ENCODE measurements at regions not wholly inside any gene's neighbourhood (a gene's known extent, or its start where the extent isn't known, plus 50 kb on each side); places are given as distances from the start of the nearest gene placed in this dataset.

DNA sequence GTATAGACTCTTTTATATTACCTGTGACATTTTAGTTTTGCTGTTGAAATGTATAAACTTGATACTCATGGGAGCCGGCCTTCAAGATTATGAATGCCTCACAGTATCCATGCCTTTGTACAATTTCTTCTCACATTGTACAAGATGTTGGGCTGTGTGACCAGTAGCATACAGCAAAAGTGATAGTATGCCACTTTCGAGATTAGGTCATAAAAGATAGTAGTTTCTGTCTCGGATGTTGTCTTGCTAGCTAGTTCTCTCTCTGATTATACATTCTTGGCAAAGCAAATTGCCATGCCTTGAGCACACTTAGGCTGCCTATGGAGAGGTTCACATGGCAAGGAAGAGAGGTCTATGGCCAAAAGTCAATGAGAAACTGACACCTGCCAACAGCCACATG, 1309.8 kb upstream of the CDH8 start:
- no peaks in the 10 kb centered on the region for H4K20me1 ChIP-seq (ENCODE audit: insufficient read depth, low read length)
- H3K4me3 ChIP-seq (ENCODE audit: insufficient read depth, low read length), result no peak overlapping the region
- no peaks in the 10 kb centered on the region for H3K27me3 ChIP-seq (ENCODE audit: insufficient read depth, low read length)
- H3K4me1 ChIP-seq (ENCODE audit: insufficient read depth, low read length), result no peaks in the 10 kb centered on the region
- H3K9me3 ChIP-seq (ENCODE audit: low read depth, low read length), result no peaks in the 10 kb centered on the region
- no peak overlapping the region for H3K27ac ChIP-seq (ENCODE audit: low read depth, low read length)
- DNase-seq (ENCODE audit: insufficient read length, low spot score, missing footprints), result no peak
- H2AFZ ChIP-seq (ENCODE audit: low read length), result no peak overlapping the region
- H3K4me2 ChIP-seq (ENCODE audit: insufficient read depth, low read length), result no peak overlapping the region
- no peaks in the 10 kb centered on the region for H3K79me2 ChIP-seq (ENCODE audit: insufficient read depth, low read length)
- no peaks in the 10 kb centered on the region for H3K36me3 ChIP-seq (ENCODE audit: insufficient read depth, low read length)
- TF ChIP-seq, protein P1, sequence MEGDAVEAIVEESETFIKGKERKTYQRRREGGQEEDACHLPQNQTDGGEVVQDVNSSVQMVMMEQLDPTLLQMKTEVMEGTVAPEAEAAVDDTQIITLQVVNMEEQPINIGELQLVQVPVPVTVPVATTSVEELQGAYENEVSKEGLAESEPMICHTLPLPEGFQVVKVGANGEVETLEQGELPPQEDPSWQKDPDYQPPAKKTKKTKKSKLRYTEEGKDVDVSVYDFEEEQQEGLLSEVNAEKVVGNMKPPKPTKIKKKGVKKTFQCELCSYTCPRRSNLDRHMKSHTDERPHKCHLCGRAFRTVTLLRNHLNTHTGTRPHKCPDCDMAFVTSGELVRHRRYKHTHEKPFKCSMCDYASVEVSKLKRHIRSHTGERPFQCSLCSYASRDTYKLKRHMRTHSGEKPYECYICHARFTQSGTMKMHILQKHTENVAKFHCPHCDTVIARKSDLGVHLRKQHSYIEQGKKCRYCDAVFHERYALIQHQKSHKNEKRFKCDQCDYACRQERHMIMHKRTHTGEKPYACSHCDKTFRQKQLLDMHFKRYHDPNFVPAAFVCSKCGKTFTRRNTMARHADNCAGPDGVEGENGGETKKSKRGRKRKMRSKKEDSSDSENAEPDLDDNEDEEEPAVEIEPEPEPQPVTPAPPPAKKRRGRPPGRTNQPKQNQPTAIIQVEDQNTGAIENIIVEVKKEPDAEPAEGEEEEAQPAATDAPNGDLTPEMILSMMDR (IDR thresholded peaks at IDR 0.05; ENCODE audit: extremely low read depth, low read depth, low read length), result no peak

DNA sequence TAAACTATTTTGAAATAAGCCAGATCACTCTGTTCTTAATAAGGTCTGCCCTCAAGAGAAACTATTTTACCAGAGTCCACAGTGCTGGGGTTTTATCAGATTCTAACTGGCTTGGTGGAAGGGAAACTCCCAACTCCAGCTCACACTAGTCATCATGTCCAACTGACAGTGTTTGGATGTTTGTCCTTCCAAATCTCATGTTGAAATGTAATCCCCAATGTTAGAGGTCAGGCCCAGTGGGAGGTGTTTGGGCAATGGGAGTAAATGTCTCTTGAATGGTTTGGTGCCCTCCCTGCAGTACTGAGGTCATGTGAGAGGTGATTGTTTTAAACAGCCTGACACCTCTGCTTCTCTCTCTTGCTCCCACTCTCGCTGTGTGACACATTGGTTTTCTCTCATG, 1301.0 kb upstream of the CDH8 start:
- no peaks in the 10 kb centered on the region for H3K79me2 ChIP-seq (ENCODE audit: insufficient read depth, low read length)
- H3K4me2 ChIP-seq (ENCODE audit: insufficient read depth, low read length), result no peak overlapping the region
- H3K27me3 ChIP-seq (ENCODE audit: insufficient read depth, low read length), result no peaks in the 10 kb centered on the region
- TF ChIP-seq, protein P1 (IDR thresholded peaks at IDR 0.05; ENCODE audit: extremely low read depth, low read depth, low read length), result no peak
- H3K4me1 ChIP-seq (ENCODE audit: insufficient read depth, low read length), result no peaks in the 10 kb centered on the region
- no peaks in the 10 kb centered on the region for H3K36me3 ChIP-seq (ENCODE audit: insufficient read depth, low read length)
- H4K20me1 ChIP-seq (ENCODE audit: insufficient read depth, low read length), result no peaks in the 10 kb centered on the region
- no peak overlapping the region for H2AFZ ChIP-seq (ENCODE audit: low read length)
- H3K4me3 ChIP-seq (ENCODE audit: insufficient read depth, low read length), result no peak overlapping the region
- no peaks in the 10 kb centered on the region for H3K9me3 ChIP-seq (ENCODE audit: low read depth, low read length)
- DNase-seq (ENCODE audit: insufficient read length, low spot score, missing footprints), result no peak
- no peak overlapping the region for H3K27ac ChIP-seq (ENCODE audit: low read depth, low read length)

GRCh38 chr16:63331111-63331510, 1294.9 kb upstream of the CDH8 start:
- no peaks in the 10 kb centered on the region for H3K9me3 ChIP-seq (ENCODE audit: low read depth, low read length)
- H3K79me2 ChIP-seq (ENCODE audit: insufficient read depth, low read length), result no peaks in the 10 kb centered on the region
- DNase-seq (ENCODE audit: insufficient read length, low spot score, missing footprints), result no peak

GRCh38 chr16:63326736-63327339, 1290.6 kb upstream of the CDH8 start:
- TF ChIP-seq, protein P1 (IDR thresholded peaks at IDR 0.05; ENCODE audit: extremely low read depth, low read depth, low read length), result no peak
- Histone ChIP-seq H3K9me3 (ENCODE audit: low read depth, low read length) (no peaks in the 10 kb centered on the region), H2AFZ (ENCODE audit: low read length) (no peak overlapping the region)

More at GRCh38 chr16:63331111-63331510, 1294.9 kb upstream of the CDH8 start:
- Histone ChIP-seq H3K27ac (ENCODE audit: low read depth, low read length) (no peak overlapping the region), H3K4me3 (ENCODE audit: insufficient read depth, low read length) (no peak overlapping the region), H2AFZ (ENCODE audit: low read length) (no peak overlapping the region), H3K4me2 (ENCODE audit: insufficient read depth, low read length) (no peak overlapping the region), H3K4me1 (ENCODE audit: insufficient read depth, low read length) (no peaks in the 10 kb centered on the region), H3K36me3 (ENCODE audit: insufficient read depth, low read length) (no peaks in the 10 kb centered on the region), H3K27me3 (ENCODE audit: insufficient read depth, low read length) (no peaks in the 10 kb centered on the region), H4K20me1 (ENCODE audit: insufficient read depth, low read length) (no peaks in the 10 kb centered on the region)
- TF ChIP-seq, protein P1 (IDR thresholded peaks at IDR 0.05; ENCODE audit: extremely low read depth, low read depth, low read length), result no peak

More at GRCh38 chr16:63326736-63327339, 1290.6 kb upstream of the CDH8 start:
- Histone ChIP-seq H3K4me2 (ENCODE audit: insufficient read depth, low read length) (no peak overlapping the region), H4K20me1 (ENCODE audit: insufficient read depth, low read length) (no peaks in the 10 kb centered on the region), H3K27ac (ENCODE audit: low read depth, low read length) (no peak overlapping the region), H3K4me1 (ENCODE audit: insufficient read depth, low read length) (no peaks in the 10 kb centered on the region), H3K79me2 (ENCODE audit: insufficient read depth, low read length) (no peaks in the 10 kb centered on the region), H3K27me3 (ENCODE audit: insufficient read depth, low read length) (no peaks in the 10 kb centered on the region), H3K36me3 (ENCODE audit: insufficient read depth, low read length) (no peaks in the 10 kb centered on the region), H3K4me3 (ENCODE audit: insufficient read depth, low read length) (no peak overlapping the region)
- no peak for DNase-seq (ENCODE audit: insufficient read length, low spot score, missing footprints)

Data from osteoblast (primary cell).